Endothelial cell of umbilical vein (primary cell): ENCODE measurements at regions not wholly inside any gene's neighbourhood (a gene's known extent, or its start where the extent isn't known, plus 50 kb on each side); places are given as distances from the start of the nearest gene placed in this dataset.
"Not testable (repeated sequence)": the region's sequence is repeated elsewhere in the genome, so short reads cannot be mapped to it uniquely, and the experiment has no call there.

Source experiments
- BruUV-seq: library from RNA; stranded (reverse); fragments of 400-500 nt; replicated peaks from 2 replicates; lab custom pipeline; 2021; lab: Mats Ljungman, UMichigan
- CTCF ChIA-PET: fragments of 300-600, 350-600 bp; sonication (Branson Sonifier 250); formaldehyde crosslinking; loops from one replicate; lab custom pipeline; 2021; ENCODE audit warnings: antibody characterized with exemption, inconsistent platforms; lab: Charles Lee
- POLR2A ChIA-PET: fragments of 300-600, 350-600 bp; sonication (Branson Sonifier 250); formaldehyde crosslinking; loops from one replicate; lab custom pipeline; 2021; ENCODE audit warnings: antibody characterized with exemption, inconsistent platforms; lab: Charles Lee
- DNase-seq: peaks from one replicate; pipeline ENCODE4 v3.0.0-alpha.2; 2011; ENCODE audit warnings: low read depth, low spot score
- FAIRE-seq: peaks from 2 replicates; lab custom pipeline; 2011; peaks lifted over from hg19 to GRCh38; lab: Jason Lieb, UNC
- H2AFZ ChIP-seq: 2 replicates; pipeline ENCODE4 v1.6.0; 2012; ENCODE audit warnings: low read depth, low read length, control low read depth, inconsistent platforms
- H3K27ac ChIP-seq: 2 replicates; pipeline ENCODE4 v1.5.1; 2011; ENCODE audit warnings: low read depth, mild to moderate bottlenecking, control low read depth, low read length, moderate library complexity; ENCODE audit not compliant: insufficient read depth
- H3K27me3 ChIP-seq, 2 experiments: 2 replicates each; pipeline versions ENCODE4 v1.6.0 to v1.6.1; 2011; ENCODE audit warnings: low read length in 2 of 2, mixed read lengths in 1 of 2; ENCODE audit not compliant: control insufficient read depth in 2 of 2, insufficient read depth in 2 of 2
- H3K36me3 ChIP-seq, 2 experiments: 2 replicates in 1 of 2; 3 replicates in 1 of 2; pipeline ENCODE4 v1.5.1; 2011; ENCODE audit warnings: low read length in 2 of 2, mild to moderate bottlenecking in 1 of 2, moderate library complexity in 1 of 2; ENCODE audit not compliant: control insufficient read depth in 2 of 2, insufficient read depth in 2 of 2; ENCODE audit errors: extremely low read depth in 1 of 2
- H3K4me1 ChIP-seq: 3 replicates; pipeline ENCODE4 v1.5.1; 2011; ENCODE audit warnings: mild to moderate bottlenecking, low read length; ENCODE audit not compliant: control insufficient read depth, insufficient read depth; ENCODE audit errors: extremely low read depth
- H3K4me2 ChIP-seq: 2 replicates; pipeline ENCODE4 v1.6.1; 2011; ENCODE audit warnings: low read length, control low read depth, mixed read lengths; ENCODE audit not compliant: insufficient read depth
- H3K4me3 ChIP-seq, 3 experiments: fragments of 200-600 bp in 1 of 3; sonication (generic), shearing (Covaris generic) in 1 of 3; replicated peaks in 1 of 3; 2 replicates each; pipeline ENCODE4 v1.5.1; 2011 to 2016; ENCODE audit warnings: control low read depth in 3 of 3, low read length in 3 of 3, mild to moderate bottlenecking in 2 of 3, inconsistent platforms in 1 of 3, low read depth in 1 of 3, moderate library complexity in 1 of 3; ENCODE audit not compliant: insufficient read depth in 1 of 3
- H3K79me2 ChIP-seq: 2 replicates; pipeline ENCODE4 v1.6.0; 2012; ENCODE audit warnings: low read length, inconsistent platforms; ENCODE audit not compliant: control insufficient read depth, insufficient read depth
- H3K9ac ChIP-seq: replicated peaks from 2 replicates; pipeline ENCODE3; 2011; ENCODE audit warnings: low read length, control low read depth; ENCODE audit not compliant: insufficient read depth; ENCODE audit errors: extremely low read depth
- H3K9me1 ChIP-seq: replicated peaks from 3 replicates; pipeline ENCODE4 v1.6.0; 2011; ENCODE audit warnings: mild to moderate bottlenecking, low read length; ENCODE audit not compliant: control insufficient read depth, insufficient read depth; ENCODE audit errors: extremely low read depth
- H3K9me3 ChIP-seq: replicated peaks from 2 replicates; pipeline ENCODE4 v1.5.1; 2012; ENCODE audit warnings: low read length, inconsistent platforms; ENCODE audit not compliant: control insufficient read depth, insufficient read depth
- H4K20me1 ChIP-seq: replicated peaks from 2 replicates; pipeline ENCODE3; 2011; ENCODE audit warnings: mild to moderate bottlenecking, low read length; ENCODE audit not compliant: control insufficient read depth, insufficient read depth; ENCODE audit errors: extremely low read depth
- CTCF ChIP-seq, 2 donors: IDR thresholded peaks; 1 replicate in 1 of 2; 2 replicates in 1 of 2; pipeline ENCODE4 v1.5.1; 2011; ENCODE audit warnings: low read length in 2 of 2, mild to moderate bottlenecking in 2 of 2, moderate library complexity in 2 of 2, control low read depth in 1 of 2, inconsistent platforms in 1 of 2, low read depth in 1 of 2; ENCODE audit not compliant: insufficient read depth in 1 of 2; ENCODE audit errors: extremely low read depth in 1 of 2
- EZH2 ChIP-seq: IDR thresholded peaks from 2 replicates; pipeline ENCODE4 v1.6.1; 2012; ENCODE audit warnings: borderline replicate concordance, low read depth, mild to moderate bottlenecking, moderate library complexity, low read length, inconsistent platforms; ENCODE audit not compliant: severe bottlenecking
- FOS ChIP-seq: IDR thresholded peaks from 2 replicates; pipeline ENCODE4 v1.6.1; 2011; ENCODE audit warnings: mild to moderate bottlenecking, low read length, moderate library complexity, borderline replicate concordance; ENCODE audit not compliant: insufficient read depth
- GATA2 ChIP-seq: IDR thresholded peaks from 2 replicates; pipeline ENCODE4 v1.7.0; 2011; ENCODE audit warnings: low read depth, mild to moderate bottlenecking, moderate library complexity, mixed read lengths, low read length; ENCODE audit not compliant: insufficient read length, insufficient read depth
- POLR2A ChIP-seq: IDR thresholded peaks from 2 replicates; pipeline ENCODE4 v1.6.1; 2012; ENCODE audit warnings: low read depth, mild to moderate bottlenecking, control low read depth, low read length
- dilution Hi-C: fragments of 300-500 bp; cut with MboI; formaldehyde crosslinking; loops from one replicate; pipeline ENCODE4 v1.15.0; 2019; ENCODE audit warnings: low sequenced_read_pairs; ENCODE audit not compliant: extremely low pct_ligation_motif_present
- intact Hi-C: fragments of 100-400 bp; cut with micrococcal nuclease; formaldehyde crosslinking; loops from one replicate; pipeline ENCODE4 v1.10.0; 2022

- H3K36me3 ChIP-seq = no peaks in the 10 kb centered on the region
- ChIA-PET POLR2A (no interaction called here), CTCF (no interaction called here)
Measured at GRCh38 chr14:26655128-26655527, 57.3 kb upstream of the NOVA1 start.

GRCh38 chr14:26663506-26663905, 65.7 kb upstream of the NOVA1 start:
- FAIRE-seq (no peak), DNase-seq (no peak)
- no peak overlapping the region for H2AFZ ChIP-seq
- H3K9ac ChIP-seq = no peak overlapping the region
- dilution Hi-C loops (no loop called here), intact Hi-C loops (no loop called here)
- H3K9me1 ChIP-seq = no peaks in the 10 kb centered on the region
- ChIA-PET POLR2A (no interaction called here), CTCF (no interaction called here)
- no peaks in the 10 kb centered on the region for H3K4me1 ChIP-seq
- no TSS peak for BruUV-seq
- H3K27me3 ChIP-seq = no peaks in the 10 kb centered on the region
- no peaks in the 10 kb centered on the region for H3K36me3 ChIP-seq
- H3K27ac ChIP-seq = no peak overlapping the region
- H4K20me1 ChIP-seq = no peaks in the 10 kb centered on the region
- H3K4me2 ChIP-seq = no peak overlapping the region
- H3K79me2 ChIP-seq = no peaks in the 10 kb centered on the region
- TF ChIP-seq CTCF (IDR thresholded peaks at IDR 0.05; ENCODE audit: extremely low read depth in 1 of 2, insufficient read depth in 1 of 2, low read depth in 1 of 2, low read length in 2 of 2) (no peak), EZH2 (no peak), GATA2 (no peak), FOS (no peak)
- H3K9me3 ChIP-seq = no peaks in the 10 kb centered on the region
- no peak overlapping the region for H3K4me3 ChIP-seq

More at GRCh38 chr14:26655128-26655527, 57.3 kb upstream of the NOVA1 start:
- Histone ChIP-seq H3K27ac (no peak overlapping the region), H3K4me1 (no peaks in the 10 kb centered on the region), H2AFZ (no peak overlapping the region), H3K27me3 (no peaks in the 10 kb centered on the region), H3K79me2 (no peaks in the 10 kb centered on the region), H3K9me3 (no peaks in the 10 kb centered on the region), H4K20me1 (no peaks in the 10 kb centered on the region), H3K9me1 (no peaks in the 10 kb centered on the region), H3K9ac (no peak overlapping the region), H3K4me3 (no peak overlapping the region), H3K4me2 (no peak overlapping the region)
- DNase-seq (no peak), FAIRE-seq (no peak)
- no TSS peak for BruUV-seq
- no peak for TF ChIP-seq GATA2
- TF ChIP-seq FOS = no peak
- no peak for TF ChIP-seq POLR2A
- intact Hi-C loops = no loop called here
- dilution Hi-C loops = no loop called here

- H3K9me3 ChIP-seq, H3K36me3 ChIP-seq, intact Hi-C loops, H2AFZ ChIP-seq, H3K79me2 ChIP-seq, H3K27ac ChIP-seq, BruUV-seq, H3K9ac ChIP-seq, DNase-seq, H4K20me1 ChIP-seq, H3K27me3 ChIP-seq, H3K4me1 ChIP-seq, POLR2A ChIA-PET, FAIRE-seq, H3K4me2 ChIP-seq, dilution Hi-C loops, H3K9me1 ChIP-seq, H3K4me3 ChIP-seq: not testable (repeated sequence)
- CTCF ChIA-PET = interaction anchor here (0.5 kb wide), 1 partner anchor 799 kb away, joined by 3 read pairs; no protein-coding TSS in a partner anchor
Measured at GRCh38 chr14:26678732-26679420, 81.0 kb upstream of the NOVA1 start.
